GM23248 (cell line): ENCODE measurements at regions not wholly inside any gene's neighbourhood (a gene's known extent, or its start where the extent isn't known, plus 50 kb on each side); places are given as distances from the start of the nearest gene placed in this dataset.

Experiments used
- DNase-seq: peaks from one replicate; pipeline ENCODE4 v3.0.0-alpha.2; 2015
- H2AFZ ChIP-seq: fragments of 200-600 bp; sonication (generic); 2 replicates; pipeline ENCODE4 v1.6.1; 2016; ENCODE audit warnings: antibody characterized with exemption
- H3F3A ChIP-seq: fragments of 200-600 bp; sonication (generic); 2 replicates; pipeline ENCODE4 v1.6.1; 2016; ENCODE audit warnings: mild to moderate bottlenecking, antibody characterized with exemption, mixed run types; ENCODE audit not compliant: insufficient read depth
- H3K27ac ChIP-seq: fragments of 200-600 bp; sonication (generic); 2 replicates; pipeline ENCODE4 v1.5.1; 2016; ENCODE audit warnings: mild to moderate bottlenecking
- H3K27me3 ChIP-seq: fragments of 200-600 bp; sonication (generic); replicated peaks from 2 replicates; pipeline ENCODE4 v1.6.1; 2016; ENCODE audit warnings: mild to moderate bottlenecking; ENCODE audit not compliant: insufficient read depth
- H3K36me3 ChIP-seq: fragments of 200-600 bp; sonication (generic); 2 replicates; pipeline ENCODE4 v1.6.1; 2016; ENCODE audit warnings: low read depth, mild to moderate bottlenecking
- H3K4me1 ChIP-seq: fragments of 200-600 bp; sonication (generic); 2 replicates; pipeline ENCODE4 v1.6.1; 2016; ENCODE audit warnings: mild to moderate bottlenecking; ENCODE audit not compliant: insufficient read depth
- H3K4me2 ChIP-seq: fragments of 200-600 bp; sonication (generic); one replicate; pipeline ENCODE4 v1.6.1; 2016; ENCODE audit warnings: mild to moderate bottlenecking; ENCODE audit not compliant: unreplicated experiment
- H3K4me3 ChIP-seq: fragments of 200-600 bp; sonication (generic); 2 replicates; pipeline ENCODE4 v1.5.1; 2016; ENCODE audit warnings: mild to moderate bottlenecking
- H3K79me2 ChIP-seq: fragments of 200-600 bp; sonication (generic); 2 replicates; pipeline ENCODE4 v1.6.1; 2016; ENCODE audit warnings: mild to moderate bottlenecking; ENCODE audit not compliant: insufficient read depth
- H3K9ac ChIP-seq: fragments of 200-600 bp; sonication (generic); 2 replicates; pipeline ENCODE4 v1.6.1; 2016; ENCODE audit warnings: mild to moderate bottlenecking
- H3K9me2 ChIP-seq: fragments of 200-600 bp; sonication (generic); 2 replicates; pipeline ENCODE4 v1.6.1; 2016; ENCODE audit warnings: mixed run types, mild to moderate bottlenecking, moderate library complexity; ENCODE audit not compliant: insufficient read depth
- H3K9me3 ChIP-seq: fragments of 200-600 bp; sonication (generic); one replicate; pipeline ENCODE4 v1.6.1; 2017; ENCODE audit warnings: low read depth
- H4K20me1 ChIP-seq: fragments of 200-600 bp; sonication (generic); 2 replicates; pipeline ENCODE4 v1.6.0; 2016; ENCODE audit not compliant: insufficient read depth
- EZH2 ChIP-seq: fragments of 200-600 bp; sonication (generic); IDR thresholded peaks from 2 replicates; pipeline ENCODE4 v1.6.1; 2018; ENCODE audit warnings: antibody characterized with exemption, mild to moderate bottlenecking; ENCODE audit not compliant: insufficient read depth, poor library complexity, severe bottlenecking
- EZH2phosphoT487 ChIP-seq: fragments of 200-600 bp; sonication (generic); IDR thresholded peaks from 2 replicates; pipeline ENCODE4 v1.6.1; 2018; ENCODE audit warnings: antibody characterized with exemption, moderate library complexity, mild to moderate bottlenecking, low read depth; ENCODE audit not compliant: insufficient read depth
- WGBS, 2 experiments: methylation state at CpG; one replicate each; pipeline ENCODE4 v1.1.6; 2015 to 2017; ENCODE audit warnings: low lambda C conversion rate in 2 of 2, low coverage in 1 of 2; ENCODE audit errors: missing lambda C conversion rate in 2 of 2; 5-methylcytosine and 5-hydroxymethylcytosine counted together
- in situ Hi-C: fragments of 300-500 bp; cut with MboI; formaldehyde crosslinking; loops from 2 replicates; pipeline ENCODE4 v1.15.0; 2020

GRCh38 chr20:55740076-55740475, 265.2 kb downstream of the CBLN4 start:
- Histone ChIP-seq H3F3A (no peaks in the 10 kb centered on the region), H3K9ac (no peak overlapping the region), H3K4me2 (no peak overlapping the region), H3K9me2 (no peaks in the 10 kb centered on the region), H4K20me1 (no peaks in the 10 kb centered on the region), H3K79me2 (no peaks in the 10 kb centered on the region), H2AFZ (no peak overlapping the region), H3K27me3 (no peaks in the 10 kb centered on the region), H3K4me3 (no peak overlapping the region), H3K36me3 (no peaks in the 10 kb centered on the region), H3K4me1 (no peaks in the 10 kb centered on the region), H3K9me3 (no peaks in the 10 kb centered on the region), H3K27ac (no peak overlapping the region)
- no peak for DNase-seq
- 52 to 53% methylated on average over 8 of the region's 8 CpGs for WGBS, 2 experiments
- no peak for TF ChIP-seq EZH2phosphoT487
- no peak for TF ChIP-seq EZH2
- in situ Hi-C loops = no loop called here

GRCh38 chr20:55730321-55730720, 275.0 kb downstream of the CBLN4 start:
- no peaks in the 10 kb centered on the region for H3K27me3 ChIP-seq
- no peak overlapping the region for H2AFZ ChIP-seq
- no peaks in the 10 kb centered on the region for H4K20me1 ChIP-seq
- H3K4me3 ChIP-seq = no peak overlapping the region
- no peak overlapping the region for H3K27ac ChIP-seq
- no peaks in the 10 kb centered on the region for H3K36me3 ChIP-seq
- H3K79me2 ChIP-seq = no peaks in the 10 kb centered on the region
- no peaks in the 10 kb centered on the region for H3F3A ChIP-seq
- no peaks in the 10 kb centered on the region for H3K4me1 ChIP-seq
- in situ Hi-C loops = no loop called here
- WGBS, 2 experiments = 28 to 40% methylated on average over 4 of the region's 4 CpGs
- no peak overlapping the region for H3K4me2 ChIP-seq
- H3K9me2 ChIP-seq = no peaks in the 10 kb centered on the region
- DNase-seq = no peak
- TF ChIP-seq EZH2phosphoT487 (no peak), EZH2 (no peak)
- no peaks in the 10 kb centered on the region for H3K9me3 ChIP-seq
- no peak overlapping the region for H3K9ac ChIP-seq

GRCh38 chr20:55714736-55715135, 290.6 kb downstream of the CBLN4 start:
- WGBS, 2 experiments = 26 to 32% methylated on average over 6 of the region's 6 CpGs
- Histone ChIP-seq H3K9me3 (no peaks in the 10 kb centered on the region), H3F3A (no peaks in the 10 kb centered on the region), H2AFZ (no peak overlapping the region), H3K27me3 (no peaks in the 10 kb centered on the region), H3K27ac (no peak overlapping the region), H3K4me3 (no peak overlapping the region), H3K9ac (no peak overlapping the region), H3K9me2 (no peaks in the 10 kb centered on the region), H4K20me1 (no peaks in the 10 kb centered on the region), H3K4me2 (no peak overlapping the region), H3K4me1 (no peaks in the 10 kb centered on the region), H3K36me3 (no peaks in the 10 kb centered on the region), H3K79me2 (no peaks in the 10 kb centered on the region)
- TF ChIP-seq EZH2phosphoT487 = no peak
- TF ChIP-seq EZH2 = no peak
- no peak for DNase-seq
- in situ Hi-C loops = no loop called here

GRCh38 chr20:55714082-55714481, 291.2 kb downstream of the CBLN4 start:
- no peaks in the 10 kb centered on the region for H3K79me2 ChIP-seq
- H3K36me3 ChIP-seq = no peaks in the 10 kb centered on the region
- no peak overlapping the region for H2AFZ ChIP-seq
- no peak overlapping the region for H3K27ac ChIP-seq
- H3K4me1 ChIP-seq = no peaks in the 10 kb centered on the region
- DNase-seq = no peak
- no peak for TF ChIP-seq EZH2
- no peaks in the 10 kb centered on the region for H3K27me3 ChIP-seq
- H3K4me2 ChIP-seq = no peak overlapping the region
- in situ Hi-C loops = no loop called here
- H3F3A ChIP-seq = no peaks in the 10 kb centered on the region
- no peaks in the 10 kb centered on the region for H3K9me3 ChIP-seq
- H3K9ac ChIP-seq = no peak overlapping the region
- H3K4me3 ChIP-seq = no peak overlapping the region
- no peaks in the 10 kb centered on the region for H3K9me2 ChIP-seq
- H4K20me1 ChIP-seq = no peaks in the 10 kb centered on the region

- H3K9me3 ChIP-seq = no peaks in the 10 kb centered on the region
- H3K4me3 ChIP-seq = no peak overlapping the region
- no peaks in the 10 kb centered on the region for H3K9me2 ChIP-seq
- no peaks in the 10 kb centered on the region for H3K79me2 ChIP-seq
- no peak overlapping the region for H2AFZ ChIP-seq
- 21 to 29% methylated on average over 3 of the region's 3 CpGs for WGBS, 2 experiments
- no peak overlapping the region for H3K27ac ChIP-seq
- no peaks in the 10 kb centered on the region for H3K4me1 ChIP-seq
- H3F3A ChIP-seq = no peaks in the 10 kb centered on the region
- H3K4me2 ChIP-seq = no peak overlapping the region
- TF ChIP-seq EZH2 (no peak), EZH2phosphoT487 (no peak)
- no peaks in the 10 kb centered on the region for H3K27me3 ChIP-seq
- H3K36me3 ChIP-seq = no peaks in the 10 kb centered on the region
- H3K9ac ChIP-seq = no peak overlapping the region
- no peak for DNase-seq
- in situ Hi-C loops = no loop called here
- no peaks in the 10 kb centered on the region for H4K20me1 ChIP-seq
Measured at GRCh38 chr20:55704458-55704857, 300.9 kb downstream of the CBLN4 start.
